HFF-Myc (cell line): ENCODE measurements at regions not wholly inside any gene's neighbourhood (a gene's known extent, or its start where the extent isn't known, plus 50 kb on each side); places are given as distances from the start of the nearest gene placed in this dataset.

Experiments
- DNase-seq: peaks from one replicate; pipeline ENCODE4 v3.0.0-alpha.2; 2011; ENCODE audit warnings: low read depth; ENCODE audit errors: extremely low read depth
- H3K4me3 ChIP-seq: replicated peaks from 2 replicates; pipeline ENCODE4 v1.5.1; 2011; ENCODE audit warnings: low read depth, mild to moderate bottlenecking, control low read depth, low read length
- CTCF ChIP-seq: IDR thresholded peaks from 2 replicates; pipeline ENCODE4 v1.5.1; 2012; ENCODE audit warnings: mild to moderate bottlenecking, low read depth, low read length, control low read depth; ENCODE audit errors: missing control alignments

DNA sequence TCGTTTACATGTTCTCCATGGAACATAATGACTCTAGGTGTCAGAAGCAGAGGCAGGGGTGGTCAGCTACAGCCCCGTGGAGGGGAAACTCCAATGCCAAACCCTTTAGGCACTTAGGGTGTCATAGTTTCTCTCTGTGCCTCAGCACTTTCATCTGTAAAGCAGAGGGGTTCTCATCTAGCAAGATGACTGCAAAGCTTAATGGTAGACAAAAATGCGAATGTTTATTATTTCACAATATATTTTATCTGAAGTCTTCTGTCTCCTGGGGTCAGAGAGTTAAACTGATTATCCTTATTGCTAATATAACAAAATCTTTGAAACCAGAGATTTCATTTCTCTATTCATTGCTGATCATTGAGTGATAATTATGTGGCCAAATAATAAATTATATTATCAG lies 522.5 kb downstream of the TSN start:
- no peak overlapping the region for H3K4me3 ChIP-seq

GRCh38 chr2:122300758-122301157 lies 545.3 kb downstream of the TSN start:
- no peak overlapping the region for H3K4me3 ChIP-seq
- DNase-seq, result no peak
- TF ChIP-seq CTCF, result no peak

More for the DNA sequence above, 522.5 kb downstream of the TSN start:
- no peak for DNase-seq
- TF ChIP-seq CTCF, result no peak

- no peak overlapping the region for H3K4me3 ChIP-seq
- TF ChIP-seq CTCF, result no peak
- DNase-seq, result no peak
Measured at GRCh38 chr2:122307763-122308162, 552.3 kb downstream of the TSN start.

DNA sequence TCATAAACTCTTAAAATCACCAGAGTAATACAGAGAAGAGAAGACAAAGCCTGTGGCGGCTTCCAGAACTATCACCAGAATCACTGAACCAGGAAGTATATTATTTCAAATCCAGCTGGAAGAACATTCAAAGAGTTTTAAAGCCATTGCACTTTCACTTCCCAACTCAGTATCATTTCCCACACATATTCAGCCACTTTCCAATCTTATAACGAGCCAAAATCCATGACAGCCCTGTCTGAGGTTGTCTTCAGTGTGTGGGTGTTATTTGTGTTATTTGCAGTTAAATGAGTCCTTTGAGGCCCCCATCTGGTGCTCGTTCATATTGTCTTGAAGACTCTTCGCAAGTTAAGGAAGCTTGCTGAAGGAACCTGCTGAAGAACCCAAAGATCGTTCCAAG lies 559.9 kb downstream of the TSN start:
- DNase-seq, result no peak
- no peak overlapping the region for H3K4me3 ChIP-seq
- no peak for TF ChIP-seq CTCF

GRCh38 chr2:122319539-122320132 lies 564.2 kb downstream of the TSN start:
- no peak for DNase-seq
- H3K4me3 ChIP-seq, result no peak overlapping the region
- TF ChIP-seq CTCF, result no peak

GRCh38 chr2:122322815-122323214 lies 567.4 kb downstream of the TSN start:
- no peak for DNase-seq
- no peak for TF ChIP-seq CTCF
- H3K4me3 ChIP-seq, result no peak overlapping the region

GRCh38 chr2:122323927-122324326 lies 568.5 kb downstream of the TSN start:
- no peak for DNase-seq
- TF ChIP-seq CTCF, result no peak
- H3K4me3 ChIP-seq, result no peak overlapping the region
